Dedifferentiated amniotic fluid mesenchymal stem cell (primary cell): ENCODE measurements at regions not wholly inside any gene's neighbourhood (a gene's known extent, or its start where the extent isn't known, plus 50 kb on each side); places are given as distances from the start of the nearest gene placed in this dataset.
"Not testable (repeated sequence)": the region's sequence is repeated elsewhere in the genome, so short reads cannot be mapped to it uniquely, and the experiment has no call there.

ENCODE experiments used
- DNase-seq: peaks from one replicate; pipeline ENCODE4 v3.0.0-alpha.2; 2016; ENCODE audit errors: extremely low spot score

- DNase-seq, result no peak
These were observed 549.1 kb downstream of the MN1 start for GRCh38 chr22:27252282-27253049.

- DNase-seq, result no peak
These were observed 548.3 kb downstream of the MN1 start for GRCh38 chr22:27253108-27253902.

GRCh38 chr22:27254063-27254462, 547.5 kb downstream of the MN1 start:
- not testable (repeated sequence) for DNase-seq

- DNase-seq, result no peak
These were observed 546.0 kb downstream of the MN1 start for GRCh38 chr22:27255580-27255979.

GRCh38 chr22:27257987-27258386, 543.6 kb downstream of the MN1 start:
- no peak for DNase-seq

DNA sequence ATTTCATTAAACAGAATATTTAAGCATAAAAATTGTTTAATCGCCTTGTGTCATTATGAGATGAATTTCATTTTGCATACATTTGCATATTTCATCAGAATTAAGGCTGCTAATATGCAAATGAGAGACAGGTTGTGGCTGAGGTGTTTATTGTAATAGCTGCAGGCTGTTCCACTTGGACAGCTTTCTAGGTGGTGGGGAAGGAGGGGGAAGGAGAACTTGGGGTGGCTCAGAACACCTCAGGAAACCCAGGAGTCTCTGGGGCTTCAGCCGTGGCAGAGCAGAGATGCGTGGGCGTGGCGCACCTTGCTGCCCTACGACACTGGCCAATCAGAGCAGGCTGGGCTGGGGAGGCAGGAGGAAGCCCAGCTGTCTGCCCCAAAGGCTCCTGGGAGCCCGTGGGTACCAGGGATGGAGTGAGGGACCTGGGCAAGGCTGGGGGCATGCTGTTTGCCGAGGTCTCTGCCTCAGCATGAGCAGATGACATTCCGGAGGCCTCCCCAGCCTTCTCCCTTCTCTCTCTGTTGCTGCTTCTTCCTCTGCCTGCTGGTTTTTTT, 542.9 kb downstream of the MN1 start:
- DNase-seq, result no peak

GRCh38 chr22:27259433-27259832, 542.1 kb downstream of the MN1 start:
- DNase-seq, result no peak

GRCh38 chr22:27260087-27260698, 541.4 kb downstream of the MN1 start:
- DNase-seq, result no peak

DNA sequence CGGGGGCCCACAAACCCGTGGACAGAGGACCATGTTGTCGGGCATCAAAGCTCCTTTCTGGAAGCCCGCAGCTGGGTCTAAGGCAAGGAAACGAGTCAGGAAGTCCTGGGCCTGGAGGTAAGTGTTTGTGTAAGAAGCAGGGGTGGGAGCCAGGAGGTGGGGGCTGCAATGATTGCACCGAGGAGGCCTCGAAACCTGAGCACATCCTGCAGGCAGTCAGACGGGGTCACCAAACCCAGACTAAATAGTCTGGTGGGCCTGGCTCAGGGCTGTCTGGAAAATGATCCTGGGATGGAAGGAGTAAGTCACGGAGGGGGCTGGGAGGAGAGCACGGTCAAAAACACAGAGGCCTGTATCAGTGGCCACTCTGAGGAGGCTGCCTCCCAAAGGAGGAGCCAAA, 539.2 kb downstream of the MN1 start:
- no peak for DNase-seq

- DNase-seq, result no peak
These were observed 537.4 kb downstream of the MN1 start for GRCh38 chr22:27264184-27264583.

DNA sequence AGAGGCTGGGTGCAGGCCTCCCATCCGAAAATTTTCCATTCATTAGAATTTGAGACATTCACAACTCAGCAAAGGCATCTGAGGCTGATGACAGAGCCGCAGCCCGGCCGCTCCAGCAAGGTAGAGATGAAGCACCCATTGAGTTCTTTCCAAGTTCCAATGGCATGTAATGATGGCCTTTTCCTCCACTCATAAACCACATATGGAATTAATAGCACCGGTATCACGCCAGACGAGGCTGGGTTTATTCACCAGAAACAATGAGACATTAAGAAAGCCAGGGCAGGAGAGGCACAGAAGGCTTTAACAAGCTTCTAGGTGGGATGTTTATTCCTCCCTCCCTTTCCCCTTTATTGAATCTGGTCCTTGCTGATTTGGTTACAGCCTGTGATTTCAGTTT, 534.4 kb downstream of the MN1 start:
- no peak for DNase-seq

DNA sequence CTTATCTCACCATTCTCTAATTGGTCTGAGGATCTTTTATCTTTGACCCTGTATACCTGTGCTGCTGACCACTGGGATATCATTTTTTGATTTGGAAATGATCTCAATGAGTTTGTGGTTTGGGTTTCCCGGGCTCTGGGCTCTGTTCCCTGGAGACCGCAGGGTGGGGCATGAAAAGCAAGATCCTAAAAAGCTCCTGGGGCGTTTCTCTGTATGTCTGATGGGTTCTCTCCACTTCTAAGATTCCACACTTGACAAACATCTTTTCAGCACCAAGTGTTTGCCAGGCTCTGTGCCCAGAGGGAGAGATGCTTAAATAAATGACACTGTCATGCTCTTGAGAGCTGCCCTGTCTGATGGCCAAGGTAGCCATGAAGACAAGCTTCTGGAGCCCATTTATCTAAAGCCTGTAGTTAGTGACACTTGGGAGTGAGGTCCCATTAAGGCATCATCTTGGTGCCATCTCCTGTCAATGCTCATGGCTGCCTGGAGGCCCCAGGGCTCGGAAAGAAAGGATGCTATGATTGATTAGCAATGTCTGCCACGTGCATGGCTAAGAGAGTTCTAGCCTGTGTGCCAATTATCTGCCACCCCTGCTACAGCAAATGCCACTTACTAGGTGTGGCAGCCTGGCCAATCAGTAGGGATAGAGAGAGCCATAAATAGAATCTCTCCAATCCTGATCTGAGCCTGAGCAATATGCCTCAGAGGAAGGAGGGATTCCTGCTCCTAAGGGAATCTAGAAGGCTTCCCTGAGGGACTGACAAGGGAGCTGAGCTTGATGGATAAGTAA, 531.6 kb downstream of the MN1 start:
- DNase-seq, result no peak

GRCh38 chr22:27270818-27271510, 530.6 kb downstream of the MN1 start:
- DNase-seq, result no peak

DNA sequence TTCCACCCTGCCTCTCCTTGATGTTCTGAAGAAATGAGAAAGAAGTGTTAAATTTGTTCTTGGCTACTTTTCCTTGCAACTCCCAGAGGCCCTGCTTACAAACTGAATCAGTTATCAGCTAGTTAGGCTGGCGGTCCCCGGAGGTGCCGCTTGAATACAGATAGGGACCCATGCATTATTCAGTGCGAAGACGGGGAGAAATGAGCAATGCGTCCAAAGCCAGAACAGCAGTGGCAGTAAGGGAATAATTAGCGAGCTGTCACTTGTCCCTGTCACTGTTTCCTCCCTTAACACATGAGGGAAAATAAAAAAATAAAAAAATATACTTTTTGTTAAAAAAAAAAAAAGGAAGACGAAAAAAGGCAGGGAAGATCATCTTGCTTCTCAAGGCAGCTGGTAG, 528.1 kb downstream of the MN1 start:
- no peak for DNase-seq

DNA sequence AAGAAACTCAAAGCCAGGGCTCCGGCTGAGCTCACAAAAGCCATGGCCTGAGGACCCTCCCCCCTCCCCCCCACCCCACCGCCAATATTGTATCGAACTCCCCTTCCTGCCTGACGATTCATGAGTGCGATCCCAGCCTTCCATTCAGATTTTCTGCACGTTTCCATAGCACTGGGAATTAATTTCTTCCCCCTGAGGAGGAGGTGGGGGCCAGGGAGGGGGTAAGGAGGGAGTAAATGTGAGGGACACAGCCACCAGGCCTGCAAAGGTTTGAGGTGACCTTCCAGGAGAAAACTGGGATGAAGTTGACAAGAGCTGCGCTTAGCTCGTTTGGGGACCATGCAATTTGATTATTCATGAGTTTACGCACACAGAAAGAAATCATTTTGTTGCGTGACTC, 527.7 kb downstream of the MN1 start:
- DNase-seq, result no peak

DNA sequence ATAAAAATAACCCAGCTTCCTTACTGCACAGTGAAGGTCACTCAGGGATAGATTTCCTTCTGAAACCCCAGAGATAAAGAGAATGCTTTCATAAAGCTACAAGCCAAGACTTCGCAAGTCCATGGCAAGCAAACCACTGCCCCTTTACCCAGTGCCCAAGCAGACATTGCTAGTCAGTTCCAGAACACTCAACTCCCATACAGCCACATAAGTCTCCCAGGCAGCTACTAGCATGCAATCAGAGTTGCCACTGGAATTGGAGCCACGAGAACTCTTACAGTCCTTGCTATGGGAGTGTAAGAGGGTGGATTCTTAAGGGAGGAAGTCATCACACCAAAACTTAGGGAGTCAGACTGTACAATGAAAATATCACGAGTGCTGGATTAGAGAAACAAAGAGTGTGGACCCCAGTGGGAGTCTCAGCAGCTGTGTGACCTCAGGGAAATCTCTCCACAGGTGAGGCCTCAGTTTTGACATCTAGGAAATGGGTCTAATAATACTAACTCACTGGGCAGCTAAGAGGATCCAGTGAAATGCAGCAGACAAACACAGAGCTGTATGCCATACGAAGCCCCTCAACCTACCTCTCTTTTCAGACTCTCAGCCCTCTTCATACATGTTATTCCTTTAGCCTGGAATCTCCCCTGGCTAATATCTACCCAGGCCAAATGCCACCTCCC, 526.6 kb downstream of the MN1 start:
- DNase-seq, result no peak

DNA sequence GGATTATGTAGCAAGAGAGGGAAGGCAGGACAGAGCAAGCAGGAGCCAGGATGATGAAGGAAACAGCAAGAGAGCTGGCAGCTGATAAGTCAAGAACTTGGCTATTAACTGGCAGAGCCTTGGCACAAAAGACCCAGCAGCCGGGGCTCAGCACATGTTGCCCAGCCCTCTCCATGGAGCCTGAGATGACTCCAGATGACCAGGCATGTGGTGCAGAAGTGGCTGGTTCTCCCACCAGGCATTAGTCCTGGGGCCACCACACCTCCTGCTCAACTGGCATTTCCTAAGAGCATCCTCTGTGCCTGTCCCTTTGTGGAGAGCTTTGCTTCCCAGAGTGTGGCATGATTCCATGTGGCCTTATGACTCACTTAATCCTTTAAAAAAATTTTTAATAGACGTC, 522.6 kb downstream of the MN1 start:
- DNase-seq, result no peak

DNA sequence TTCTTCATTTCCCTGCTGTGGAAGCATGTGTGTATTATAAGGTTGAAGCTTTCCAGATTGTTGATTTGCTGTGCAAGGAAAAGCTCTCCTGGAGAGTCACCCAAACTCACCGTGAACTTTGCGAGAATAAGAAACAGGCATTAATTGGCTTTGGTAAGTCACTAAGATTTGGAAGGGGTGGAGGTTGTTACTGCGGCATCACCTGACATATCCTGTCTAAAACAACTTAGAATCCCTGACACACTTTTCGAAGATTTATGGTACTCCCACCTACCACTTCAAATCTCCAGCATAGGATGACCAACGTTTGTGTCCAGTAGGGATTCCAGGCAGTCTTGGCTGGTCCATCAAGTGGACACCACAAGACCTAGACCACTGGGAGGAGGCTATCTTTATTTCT, 518.3 kb downstream of the MN1 start:
- DNase-seq, result no peak

- DNase-seq, result no peak
These were observed 517.8 kb downstream of the MN1 start for GRCh38 chr22:27283714-27284113.

DNA sequence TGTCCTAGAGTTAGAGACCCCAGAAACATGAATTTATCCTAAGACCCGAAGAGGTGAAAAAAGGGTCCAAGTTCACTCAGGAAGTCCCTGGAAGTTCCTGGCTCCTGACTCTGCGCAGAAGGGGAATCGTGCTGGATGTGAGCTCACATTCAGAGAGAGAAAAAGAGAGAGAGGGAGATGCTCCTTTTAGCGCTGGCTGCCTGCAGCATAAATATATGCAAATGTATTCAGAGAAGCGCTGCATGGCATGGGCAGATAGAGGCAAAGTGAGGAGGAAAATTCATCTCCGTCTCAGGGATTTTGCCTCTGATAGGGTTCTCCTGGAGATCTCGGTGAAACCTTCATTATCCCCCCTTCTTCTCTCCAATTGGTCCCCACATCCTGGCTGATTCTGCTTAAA, 517.2 kb downstream of the MN1 start:
- no peak for DNase-seq

- no peak for DNase-seq
These were observed 514.8 kb downstream of the MN1 start for GRCh38 chr22:27286711-27287110.
